LNCaP clone FGC (cell line): ENCODE measurements at regions not wholly inside any gene's neighbourhood (a gene's known extent, or its start where the extent isn't known, plus 50 kb on each side); places are given as distances from the start of the nearest gene placed in this dataset.
A peak's percentile ranks its signal among the peaks of the same experiment; 100 is the strongest.
"Not testable (repeated sequence)": the region's sequence is repeated elsewhere in the genome, so short reads cannot be mapped to it uniquely, and the experiment has no call there.

ENCODE experiments used
- DNase-seq: peaks from one replicate; pipeline ENCODE4 v3.0.0-alpha.2; 2011; ENCODE audit warnings: low read depth
- H3K4me3 ChIP-seq: 2 replicates; pipeline ENCODE4 v1.5.1; 2011; ENCODE audit warnings: mild to moderate bottlenecking, low read depth, low read length, control low read depth
- TF ChIP-seq, protein P1 (sequence below): IDR thresholded peaks from 2 replicates; pipeline ENCODE4 v1.5.1; 2012; ENCODE audit warnings: mild to moderate bottlenecking; ENCODE audit not compliant: control insufficient read depth, insufficient read depth; ENCODE audit errors: extremely low read depth

GRCh38 chr14:90458536-90458935 lies 61.7 kb downstream of the CALM1 start:
- DNase-seq, result peak; percentile 23
- TF ChIP-seq, protein P1, sequence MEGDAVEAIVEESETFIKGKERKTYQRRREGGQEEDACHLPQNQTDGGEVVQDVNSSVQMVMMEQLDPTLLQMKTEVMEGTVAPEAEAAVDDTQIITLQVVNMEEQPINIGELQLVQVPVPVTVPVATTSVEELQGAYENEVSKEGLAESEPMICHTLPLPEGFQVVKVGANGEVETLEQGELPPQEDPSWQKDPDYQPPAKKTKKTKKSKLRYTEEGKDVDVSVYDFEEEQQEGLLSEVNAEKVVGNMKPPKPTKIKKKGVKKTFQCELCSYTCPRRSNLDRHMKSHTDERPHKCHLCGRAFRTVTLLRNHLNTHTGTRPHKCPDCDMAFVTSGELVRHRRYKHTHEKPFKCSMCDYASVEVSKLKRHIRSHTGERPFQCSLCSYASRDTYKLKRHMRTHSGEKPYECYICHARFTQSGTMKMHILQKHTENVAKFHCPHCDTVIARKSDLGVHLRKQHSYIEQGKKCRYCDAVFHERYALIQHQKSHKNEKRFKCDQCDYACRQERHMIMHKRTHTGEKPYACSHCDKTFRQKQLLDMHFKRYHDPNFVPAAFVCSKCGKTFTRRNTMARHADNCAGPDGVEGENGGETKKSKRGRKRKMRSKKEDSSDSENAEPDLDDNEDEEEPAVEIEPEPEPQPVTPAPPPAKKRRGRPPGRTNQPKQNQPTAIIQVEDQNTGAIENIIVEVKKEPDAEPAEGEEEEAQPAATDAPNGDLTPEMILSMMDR, result no peak
- no peak overlapping the region for H3K4me3 ChIP-seq

GRCh38 chr14:90460136-90460535 lies 63.3 kb downstream of the CALM1 start:
- DNase-seq, result no peak
- TF ChIP-seq, protein P1, result no peak
- no peak overlapping the region for H3K4me3 ChIP-seq

GRCh38 chr14:90461425-90461824 lies 64.6 kb downstream of the CALM1 start:
- DNase-seq, result no peak
- TF ChIP-seq, protein P1, result 0 out of 2 replicates have a peak, but pooled peaks have one; percentile 9
- H3K4me3 ChIP-seq, result no peak overlapping the region

DNA sequence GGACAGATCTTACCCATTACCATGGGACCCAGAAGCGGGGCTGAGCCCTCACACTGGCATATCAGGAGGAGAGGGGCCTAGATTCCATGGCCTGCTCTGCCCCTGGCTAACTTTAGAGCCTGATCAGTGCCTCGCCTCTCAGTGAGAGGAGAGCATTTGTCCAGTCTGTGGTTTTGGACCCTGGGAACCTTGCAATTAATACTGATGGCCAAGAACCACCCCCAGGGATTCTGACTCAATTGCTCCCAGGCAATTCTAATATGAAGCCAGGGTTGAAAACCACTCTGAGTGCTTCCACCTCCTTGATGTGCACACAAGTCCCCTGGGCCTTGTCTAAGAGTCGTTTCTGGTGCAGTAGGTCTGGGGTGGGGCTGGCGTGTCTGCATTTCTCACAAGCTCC lies 67.7 kb downstream of the CALM1 start:
- TF ChIP-seq, protein P1, result no peak
- no peak for DNase-seq
- H3K4me3 ChIP-seq, result no peak overlapping the region

DNA sequence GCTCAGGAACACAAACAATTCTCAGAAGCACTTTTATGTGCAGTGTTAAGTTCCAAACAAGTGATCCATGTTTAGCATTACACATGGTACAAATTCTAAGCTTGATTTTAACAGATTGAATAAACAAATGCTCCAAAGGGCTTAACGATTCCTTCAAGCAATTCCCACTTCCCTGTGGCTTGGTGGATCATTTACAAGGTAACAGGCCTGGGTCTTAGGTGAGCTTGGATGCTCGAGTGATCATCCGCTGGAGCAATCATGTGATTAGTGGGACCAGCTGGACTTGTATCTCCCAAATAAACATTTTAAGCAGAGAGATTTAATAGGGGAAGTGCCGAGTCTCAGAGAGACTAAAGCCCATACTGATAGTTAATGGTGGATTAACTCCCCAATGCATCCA lies 70.7 kb downstream of the CALM1 start:
- DNase-seq, result no peak
- TF ChIP-seq, protein P1, result no peak
- H3K4me3 ChIP-seq, result no peak overlapping the region

DNA sequence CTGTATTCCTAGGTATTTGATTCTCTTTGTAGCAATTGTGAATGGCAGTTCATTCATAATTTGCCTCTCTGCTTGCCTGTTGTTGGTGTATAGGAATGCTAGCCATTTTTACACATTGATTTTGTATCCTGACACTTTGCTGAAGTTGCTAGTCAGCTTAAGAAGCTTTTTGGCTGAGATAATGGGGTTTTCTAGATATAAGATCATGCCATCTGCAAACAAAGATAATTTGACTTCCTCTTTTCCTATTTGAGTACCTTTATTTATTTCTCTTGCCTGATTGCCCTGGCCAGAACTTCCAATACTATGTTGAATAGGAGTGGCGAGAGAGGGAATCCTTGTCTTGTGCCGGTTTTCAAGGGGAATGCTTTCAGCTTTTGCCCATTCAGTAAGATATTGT lies 72.6 kb downstream of the CALM1 start:
- not testable (repeated sequence) for H3K4me3 ChIP-seq, DNase-seq

DNA sequence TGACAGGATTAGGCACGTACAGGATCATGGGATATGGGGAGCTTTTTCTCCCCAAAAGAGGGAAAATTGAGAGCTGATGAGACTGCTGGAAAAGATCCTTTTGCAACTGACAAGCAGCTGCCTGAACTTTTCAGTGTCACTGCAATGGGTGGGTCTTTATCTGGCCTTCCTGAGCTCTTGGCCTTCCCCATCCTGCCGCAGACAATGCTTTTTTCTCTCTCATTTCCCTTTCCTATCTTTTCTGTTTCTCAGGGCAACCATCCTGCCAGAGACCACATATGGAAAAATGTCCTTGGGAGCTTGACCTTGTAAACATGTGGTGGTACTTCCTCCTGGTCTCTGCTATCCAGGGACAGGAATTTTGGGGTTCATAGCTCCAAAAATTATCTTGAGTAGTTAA lies 75.8 kb downstream of the CALM1 start:
- no peak overlapping the region for H3K4me3 ChIP-seq
- TF ChIP-seq, protein P1, result no peak
- no peak for DNase-seq
